ENCODE measurements at regions not wholly inside any gene's neighbourhood (a gene's known extent, or its start where the extent isn't known, plus 50 kb on each side); places are given as distances from the start of the nearest gene placed in this dataset.
A peak's percentile ranks its signal among the peaks of the same experiment; 100 is the strongest.
"Not testable (repeated sequence)": the region's sequence is repeated elsewhere in the genome, so short reads cannot be mapped to it uniquely, and the experiment has no call there.

GRCh38 chrY:7320751-7321150 lies 409.2 kb upstream of the AMELY start:
- H3K4me3 ChIP-seq (ENCODE audit: low read depth, poor library complexity, severe bottlenecking), result no peak overlapping the region
- intact Hi-C loops (cut with DNase I; ENCODE audit: low total_unique reads), result no loop called here
- no peak for DNase-seq (ENCODE audit: low spot score in 2 of 2)
- 83% methylated on average over 5 of the region's 5 CpGs; no CpG with 5 or more reads in 1 of the 2 donors for WGBS, 2 donors
- TF ChIP-seq POLR2A (IDR thresholded peaks at IDR 0.05) (no peak), CTCF (IDR thresholded peaks at IDR 0.05) (no peak)

- intact Hi-C loops (cut with DNase I; ENCODE audit: low total_unique reads); H3K4me3 ChIP-seq (ENCODE audit: low read depth, poor library complexity, severe bottlenecking); DNase-seq (ENCODE audit: low spot score in 2 of 2): not testable (repeated sequence)
- 76% methylated on average over 2 of the region's 4 CpGs; no CpG with 5 or more reads in 1 of the 2 donors for WGBS, 2 donors
Observed at GRCh38 chrY:7320171-7320570, 408.6 kb upstream of the AMELY start.

- DNase-seq (ENCODE audit: low spot score in 2 of 2), result no peak
- H3K4me3 ChIP-seq (ENCODE audit: low read depth, poor library complexity, severe bottlenecking), result no peak overlapping the region
- 100% methylated on average over 5 of the region's 5 CpGs; no CpG with 5 or more reads in 1 of the 2 donors for WGBS, 2 donors
- no peak for TF ChIP-seq POLR2A (IDR thresholded peaks at IDR 0.05)
- no peak for TF ChIP-seq CTCF (IDR thresholded peaks at IDR 0.05)
- intact Hi-C loops (cut with DNase I; ENCODE audit: low total_unique reads), result no loop called here
Observed at GRCh38 chrY:7318122-7318521, 406.6 kb upstream of the AMELY start.

GRCh38 chrY:7317571-7317970 lies 406.0 kb upstream of the AMELY start:
- no peak for DNase-seq (ENCODE audit: low spot score in 2 of 2)
- no peak overlapping the region for H3K4me3 ChIP-seq (ENCODE audit: low read depth, poor library complexity, severe bottlenecking)
- TF ChIP-seq CTCF (IDR thresholded peaks at IDR 0.05) (no peak), POLR2A (IDR thresholded peaks at IDR 0.05) (no peak)
- intact Hi-C loops (cut with DNase I; ENCODE audit: low total_unique reads), result no loop called here
- 69% methylated on average over 3 of the region's 3 CpGs; no CpG with 5 or more reads in 1 of the 2 donors for WGBS, 2 donors

GRCh38 chrY:7310482-7311269 lies 399.1 kb upstream of the AMELY start:
- intact Hi-C loops (cut with DNase I; ENCODE audit: low total_unique reads), result no loop called here
- WGBS, 2 donors, result 74% methylated on average over 6 of the region's 6 CpGs; no CpG with 5 or more reads in 1 of the 2 donors
- no peak overlapping the region for H3K4me3 ChIP-seq (ENCODE audit: low read depth, poor library complexity, severe bottlenecking)
- DNase-seq (ENCODE audit: low spot score in 2 of 2), result peak in 1 of 2 donors; percentile 14
- TF ChIP-seq POLR2A (IDR thresholded peaks at IDR 0.05) (no peak), CTCF (IDR thresholded peaks at IDR 0.05) (no peak)

- 87% methylated on average over 5 of the region's 5 CpGs; no CpG with 5 or more reads in 1 of the 2 donors for WGBS, 2 donors
- no peak for TF ChIP-seq POLR2A (IDR thresholded peaks at IDR 0.05)
- TF ChIP-seq CTCF (IDR thresholded peaks at IDR 0.05), result no peak
- no peak overlapping the region for H3K4me3 ChIP-seq (ENCODE audit: low read depth, poor library complexity, severe bottlenecking)
- DNase-seq (ENCODE audit: low spot score in 2 of 2), result no peak
- intact Hi-C loops (cut with DNase I; ENCODE audit: low total_unique reads), result no loop called here
Observed at GRCh38 chrY:7308816-7309215, 397.3 kb upstream of the AMELY start.
